HEK293 (cell line): ENCODE measurements at regions not wholly inside any gene's neighbourhood (a gene's known extent, or its start where the extent isn't known, plus 50 kb on each side); places are given as distances from the start of the nearest gene placed in this dataset.

Experiments
- CTCF ChIP-seq: fragments of 450-650 bp; formaldehyde crosslinking; IDR thresholded peaks from 2 replicates; pipeline ENCODE4 v1.5.1; 2016; ENCODE audit warnings: missing biosample characterization, missing genetic modification characterization
- FEZF1 ChIP-seq: fragments of 450-650 bp; formaldehyde crosslinking; IDR thresholded peaks from 2 replicates; pipeline ENCODE4 v1.5.1; 2016; ENCODE audit warnings: missing biosample characterization, missing genetic modification characterization
- PRDM1 ChIP-seq: fragments of 450-650 bp; formaldehyde crosslinking; IDR thresholded peaks from 2 replicates; pipeline ENCODE4; 2016; ENCODE audit warnings: missing biosample characterization, missing genetic modification characterization
- SALL2 ChIP-seq: fragments of 450-650 bp; formaldehyde crosslinking; IDR thresholded peaks from 2 replicates; pipeline ENCODE4 v1.5.0; 2017; ENCODE audit warnings: missing biosample characterization, mild to moderate bottlenecking, missing genetic modification characterization, borderline replicate concordance
- ZFP69B ChIP-seq: fragments of 450-650 bp; formaldehyde crosslinking; IDR thresholded peaks from 2 replicates; pipeline ENCODE4 v1.5.1; 2016; ENCODE audit warnings: missing biosample characterization, missing genetic modification characterization
- ZNF146 ChIP-seq: fragments of 450-650 bp; formaldehyde crosslinking; IDR thresholded peaks from 2 replicates; pipeline ENCODE4 v1.5.1; 2016; ENCODE audit warnings: missing biosample characterization, missing genetic modification characterization
- ZNF658 ChIP-seq: fragments of 450-650 bp; formaldehyde crosslinking; IDR thresholded peaks from 2 replicates; pipeline ENCODE4; 2016; ENCODE audit warnings: missing biosample characterization, missing genetic modification characterization
- TF ChIP-seq, protein P1 (sequence below): fragments of 450-650 bp; formaldehyde crosslinking; IDR thresholded peaks from 2 replicates; pipeline ENCODE4 v1.5.1; 2016; ENCODE audit warnings: missing biosample characterization, missing genetic modification characterization

DNA sequence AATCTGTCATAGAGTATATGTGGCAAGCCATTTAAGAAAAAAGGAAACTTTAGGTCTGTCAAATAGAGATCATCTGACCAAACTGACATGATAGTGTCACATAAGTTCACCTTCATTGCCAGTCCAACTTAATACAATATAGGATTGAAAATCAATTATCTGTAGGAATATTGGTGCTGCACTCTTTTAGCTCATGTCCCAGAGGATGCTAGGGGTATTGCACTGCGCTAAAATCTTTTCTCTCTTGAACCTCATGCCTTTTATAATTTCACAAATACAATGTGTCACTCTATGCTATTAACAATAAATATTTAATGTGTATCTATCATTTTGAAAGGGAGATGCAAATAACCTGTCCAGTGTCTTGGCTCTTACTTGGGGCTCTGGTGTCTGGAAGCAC, 72.4 kb upstream of the FAM120A start:
- TF ChIP-seq, protein P1, sequence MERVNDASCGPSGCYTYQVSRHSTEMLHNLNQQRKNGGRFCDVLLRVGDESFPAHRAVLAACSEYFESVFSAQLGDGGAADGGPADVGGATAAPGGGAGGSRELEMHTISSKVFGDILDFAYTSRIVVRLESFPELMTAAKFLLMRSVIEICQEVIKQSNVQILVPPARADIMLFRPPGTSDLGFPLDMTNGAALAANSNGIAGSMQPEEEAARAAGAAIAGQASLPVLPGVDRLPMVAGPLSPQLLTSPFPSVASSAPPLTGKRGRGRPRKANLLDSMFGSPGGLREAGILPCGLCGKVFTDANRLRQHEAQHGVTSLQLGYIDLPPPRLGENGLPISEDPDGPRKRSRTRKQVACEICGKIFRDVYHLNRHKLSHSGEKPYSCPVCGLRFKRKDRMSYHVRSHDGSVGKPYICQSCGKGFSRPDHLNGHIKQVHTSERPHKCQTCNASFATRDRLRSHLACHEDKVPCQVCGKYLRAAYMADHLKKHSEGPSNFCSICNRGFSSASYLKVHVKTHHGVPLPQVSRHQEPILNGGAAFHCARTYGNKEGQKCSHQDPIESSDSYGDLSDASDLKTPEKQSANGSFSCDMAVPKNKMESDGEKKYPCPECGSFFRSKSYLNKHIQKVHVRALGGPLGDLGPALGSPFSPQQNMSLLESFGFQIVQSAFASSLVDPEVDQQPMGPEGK (tag by site-specific recombination) = no peak
- TF ChIP-seq ZFP69B (tag by site-specific recombination) (no peak), FEZF1 (tag by site-specific recombination) (no peak), CTCF (no peak), PRDM1 (tag by site-specific recombination) (no peak), SALL2 (tag by site-specific recombination) (no peak), ZNF146 (no peak), ZNF658 (tag by site-specific recombination) (no peak)
